ENCODE measurements at regions not wholly inside any gene's neighbourhood (a gene's known extent, or its start where the extent isn't known, plus 50 kb on each side); places are given as distances from the start of the nearest gene placed in this dataset.

DNA sequence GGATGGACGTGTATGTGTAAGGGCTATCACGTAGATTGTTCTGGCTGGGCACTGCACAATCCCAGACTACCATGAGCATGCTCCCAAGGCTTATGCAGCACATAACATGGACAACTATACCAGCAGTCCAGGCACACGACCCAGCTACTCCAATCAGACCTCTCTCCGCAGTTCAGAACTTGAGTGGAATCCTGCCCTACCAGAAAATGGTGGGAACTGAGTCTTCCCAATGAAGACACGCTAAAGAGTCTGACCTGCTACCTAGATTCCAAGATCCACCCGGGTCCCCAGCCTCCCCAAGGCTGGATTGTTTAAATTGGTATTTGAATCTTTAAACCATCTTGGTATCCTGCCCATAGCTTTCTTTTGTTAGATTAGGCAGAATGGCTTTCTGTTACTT, 251.3 kb upstream of the KAZN start:
- no peaks in the 10 kb centered on the region for H3K27me3 ChIP-seq (ENCODE audit: control insufficient read depth in 2 of 2, insufficient read depth in 2 of 2, low read length in 2 of 2)
- no peak overlapping the region for H3K4me2 ChIP-seq (replicated peaks; ENCODE audit: extremely low read depth, low read length, poor library complexity, severe bottlenecking)
- H3K27ac Mint-ChIP-seq = no peak overlapping the region
- no peak overlapping the region for H3K9ac ChIP-seq (ENCODE audit: insufficient read depth, low read length, poor library complexity, severe bottlenecking)
- no peak overlapping the region for H3K27ac ChIP-seq (ENCODE audit: low read depth in 1 of 2, low read length in 2 of 2)
- no peaks in the 10 kb centered on the region for H3K4me1 Mint-ChIP-seq
- H3K36me3 ChIP-seq (replicated peaks in 1 of 2; ENCODE audit: control insufficient read depth in 1 of 2, insufficient read depth in 2 of 2, low read length in 2 of 2) = no peaks in the 10 kb centered on the region
- no peaks in the 10 kb centered on the region for H4K20me1 ChIP-seq (ENCODE audit: insufficient read depth, low read length)
- no peaks in the 10 kb centered on the region for H3K79me2 ChIP-seq (ENCODE audit: insufficient read depth, low read length)
- intact Hi-C loops (cut with micrococcal nuclease) = no loop called here
- no peak overlapping the region for H3K4me3 ChIP-seq (replicated peaks in 1 of 3; ENCODE audit: low read depth in 2 of 3, low read length in 3 of 3)
- no peak overlapping the region for H3K4me3 Mint-ChIP-seq
- peaks cover 0 to 13% of the 10 kb centered on the region in 2 donors for H3K9me3 ChIP-seq (replicated peaks in 1 of 2; ENCODE audit: control insufficient read depth in 1 of 2, insufficient read depth in 1 of 2, low read length in 2 of 2)
- TF ChIP-seq, protein P1, sequence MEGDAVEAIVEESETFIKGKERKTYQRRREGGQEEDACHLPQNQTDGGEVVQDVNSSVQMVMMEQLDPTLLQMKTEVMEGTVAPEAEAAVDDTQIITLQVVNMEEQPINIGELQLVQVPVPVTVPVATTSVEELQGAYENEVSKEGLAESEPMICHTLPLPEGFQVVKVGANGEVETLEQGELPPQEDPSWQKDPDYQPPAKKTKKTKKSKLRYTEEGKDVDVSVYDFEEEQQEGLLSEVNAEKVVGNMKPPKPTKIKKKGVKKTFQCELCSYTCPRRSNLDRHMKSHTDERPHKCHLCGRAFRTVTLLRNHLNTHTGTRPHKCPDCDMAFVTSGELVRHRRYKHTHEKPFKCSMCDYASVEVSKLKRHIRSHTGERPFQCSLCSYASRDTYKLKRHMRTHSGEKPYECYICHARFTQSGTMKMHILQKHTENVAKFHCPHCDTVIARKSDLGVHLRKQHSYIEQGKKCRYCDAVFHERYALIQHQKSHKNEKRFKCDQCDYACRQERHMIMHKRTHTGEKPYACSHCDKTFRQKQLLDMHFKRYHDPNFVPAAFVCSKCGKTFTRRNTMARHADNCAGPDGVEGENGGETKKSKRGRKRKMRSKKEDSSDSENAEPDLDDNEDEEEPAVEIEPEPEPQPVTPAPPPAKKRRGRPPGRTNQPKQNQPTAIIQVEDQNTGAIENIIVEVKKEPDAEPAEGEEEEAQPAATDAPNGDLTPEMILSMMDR (IDR thresholded peaks at IDR 0.05) = no peak
- H3K4me1 ChIP-seq (ENCODE audit: control insufficient read depth in 1 of 2, insufficient read depth in 2 of 2, low read length in 2 of 2) = no peaks in the 10 kb centered on the region
- DNase-seq = no peak
- WGBS (ENCODE audit: insufficient coverage) = 93% methylated on average over 3 of the region's 6 CpGs
- no peak overlapping the region for H2AFZ ChIP-seq (ENCODE audit: insufficient read depth, low read depth, low read length, poor library complexity, severe bottlenecking)
- H3K27me3 Mint-ChIP-seq (ENCODE audit: low read depth in 3 of 3) = peaks cover 1 to 5% (median 3%) of the 10 kb centered on the region in 3 donors
- H3K9me3 Mint-ChIP-seq = peaks cover 0 to 15% (median 10%) of the 10 kb centered on the region in 7 donors
- no peaks in the 10 kb centered on the region for H3K36me3 Mint-ChIP-seq

DNA sequence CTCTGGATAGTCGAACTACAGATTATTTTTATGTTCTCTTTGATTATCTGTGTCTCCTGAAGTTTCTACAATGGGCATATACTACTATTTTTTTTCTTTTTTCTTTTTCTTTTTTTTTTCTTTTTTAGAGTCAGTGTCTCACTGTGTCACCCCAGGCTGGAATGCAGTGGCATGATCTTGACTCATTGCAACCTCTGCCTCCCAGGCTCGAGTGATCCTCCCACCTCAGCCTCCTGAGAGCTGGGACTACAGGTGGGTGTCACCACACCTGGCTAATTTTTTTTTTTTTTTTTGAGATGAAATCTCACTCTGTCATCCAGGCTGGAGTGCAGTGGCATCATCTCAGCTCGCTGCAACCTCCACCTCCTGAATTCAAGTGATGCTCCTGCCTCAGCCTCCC, 250.7 kb upstream of the KAZN start:
- no CpG with 5 or more reads among the region's 3 CpGs for WGBS (ENCODE audit: insufficient coverage)
- H3K27me3 ChIP-seq (ENCODE audit: control insufficient read depth in 2 of 2, insufficient read depth in 2 of 2, low read length in 2 of 2) = no peaks in the 10 kb centered on the region
- H3K4me2 ChIP-seq (replicated peaks; ENCODE audit: extremely low read depth, low read length, poor library complexity, severe bottlenecking) = no peak overlapping the region
- H3K79me2 ChIP-seq (ENCODE audit: insufficient read depth, low read length) = no peaks in the 10 kb centered on the region
- H3K9ac ChIP-seq (ENCODE audit: insufficient read depth, low read length, poor library complexity, severe bottlenecking) = no peak overlapping the region
- Mint-ChIP-seq H3K36me3 (no peaks in the 10 kb centered on the region), H3K27ac (no peak overlapping the region), H3K4me1 (no peaks in the 10 kb centered on the region), H3K9me3 (peaks cover 0 to 16% (median 10%) of the 10 kb centered on the region in 7 donors), H3K27me3 (ENCODE audit: low read depth in 3 of 3) (peaks cover 1 to 5% (median 3%) of the 10 kb centered on the region in 3 donors), H3K4me3 (no peak overlapping the region)
- no peak overlapping the region for H3K27ac ChIP-seq (ENCODE audit: low read depth in 1 of 2, low read length in 2 of 2)
- no peak overlapping the region for H3K4me3 ChIP-seq (replicated peaks in 1 of 3; ENCODE audit: low read depth in 2 of 3, low read length in 3 of 3)
- H3K9me3 ChIP-seq (replicated peaks in 1 of 2; ENCODE audit: control insufficient read depth in 1 of 2, insufficient read depth in 1 of 2, low read length in 2 of 2) = peaks cover 0 to 13% of the 10 kb centered on the region in 2 donors
- DNase-seq = no peak
- TF ChIP-seq, protein P1 (IDR thresholded peaks at IDR 0.05) = no peak
- no peaks in the 10 kb centered on the region for H4K20me1 ChIP-seq (ENCODE audit: insufficient read depth, low read length)
- intact Hi-C loops (cut with micrococcal nuclease) = no loop called here
- no peaks in the 10 kb centered on the region for H3K36me3 ChIP-seq (replicated peaks in 1 of 2; ENCODE audit: control insufficient read depth in 1 of 2, insufficient read depth in 2 of 2, low read length in 2 of 2)
- no peaks in the 10 kb centered on the region for H3K4me1 ChIP-seq (ENCODE audit: control insufficient read depth in 1 of 2, insufficient read depth in 2 of 2, low read length in 2 of 2)
- no peak overlapping the region for H2AFZ ChIP-seq (ENCODE audit: insufficient read depth, low read depth, low read length, poor library complexity, severe bottlenecking)
